CD14-positive monocyte (primary cell): ENCODE measurements at regions not wholly inside any gene's neighbourhood (a gene's known extent, or its start where the extent isn't known, plus 50 kb on each side); places are given as distances from the start of the nearest gene placed in this dataset.

ENCODE experiments used
- DNase-seq, 3 donors: peaks; one replicate each; pipeline ENCODE4 v3.0.0-alpha.2; 2011 to 2022
- H2AFZ ChIP-seq: 2 replicates; pipeline ENCODE4 v1.6.0; 2012; ENCODE audit warnings: mild to moderate bottlenecking, low read depth, low read length, inconsistent platforms; ENCODE audit not compliant: insufficient read depth, poor library complexity, severe bottlenecking
- H3K27ac ChIP-seq, 2 donors: 1 replicate in 1 of 2; 2 replicates in 1 of 2; pipeline ENCODE4 v1.5.1; 2012 to 2013; ENCODE audit warnings: low read length in 2 of 2, control low read depth in 1 of 2, inconsistent platforms in 1 of 2, low read depth in 1 of 2, mild to moderate bottlenecking in 1 of 2
- H3K27me3 ChIP-seq, 2 donors: one replicate each; pipeline versions ENCODE4 v1.6.0 to v1.6.1; 2011 to 2013; ENCODE audit warnings: low read length in 2 of 2; ENCODE audit not compliant: control insufficient read depth in 2 of 2, insufficient read depth in 2 of 2
- H3K36me3 ChIP-seq, 2 donors: replicated peaks in 1 of 2; 1 replicate in 1 of 2; 2 replicates in 1 of 2; pipeline versions ENCODE4 v1.5.1 to v1.6.1; 2012 to 2013; ENCODE audit warnings: low read length in 2 of 2, control low read depth in 1 of 2, inconsistent platforms in 1 of 2, mild to moderate bottlenecking in 1 of 2; ENCODE audit not compliant: insufficient read depth in 2 of 2, control insufficient read depth in 1 of 2
- H3K4me1 ChIP-seq, 2 donors: 1 replicate in 1 of 2; 2 replicates in 1 of 2; pipeline versions ENCODE4 v1.5.1 to v1.6.1; 2012 to 2013; ENCODE audit warnings: low read length in 2 of 2, control low read depth in 1 of 2, inconsistent platforms in 1 of 2, mild to moderate bottlenecking in 1 of 2, moderate library complexity in 1 of 2; ENCODE audit not compliant: insufficient read depth in 2 of 2, control insufficient read depth in 1 of 2
- H3K4me2 ChIP-seq: replicated peaks from 2 replicates; pipeline ENCODE3; 2012; ENCODE audit warnings: low read length, moderate library complexity, mild to moderate bottlenecking; ENCODE audit not compliant: poor library complexity, severe bottlenecking; ENCODE audit errors: extremely low read depth
- H3K4me3 ChIP-seq, 3 experiments: fragments of 200-600 bp in 1 of 3; sonication (generic) in 1 of 3; replicated peaks in 1 of 3; 1 replicate in 2 of 3; 2 replicates in 1 of 3; pipeline ENCODE4 v1.5.1; 2011 to 2013; ENCODE audit warnings: low read length in 3 of 3, mild to moderate bottlenecking in 3 of 3, control low read depth in 2 of 3, low read depth in 2 of 3, inconsistent platforms in 1 of 3, moderate library complexity in 1 of 3
- H3K79me2 ChIP-seq: 2 replicates; pipeline ENCODE4 v1.6.0; 2012; ENCODE audit warnings: mild to moderate bottlenecking, control low read depth, inconsistent platforms, low read length, moderate library complexity; ENCODE audit not compliant: insufficient read depth
- H3K9ac ChIP-seq: 2 replicates; pipeline ENCODE4 v1.6.0; 2017; ENCODE audit warnings: low read length, mild to moderate bottlenecking; ENCODE audit not compliant: insufficient read depth, poor library complexity, severe bottlenecking
- H3K9me3 ChIP-seq, 2 donors: replicated peaks in 1 of 2; 1 replicate in 1 of 2; 2 replicates in 1 of 2; pipeline versions ENCODE4 v1.5.1 to v1.6.1; 2012 to 2013; ENCODE audit warnings: low read length in 2 of 2, control low read depth in 1 of 2; ENCODE audit not compliant: control insufficient read depth in 1 of 2, insufficient read depth in 1 of 2
- H4K20me1 ChIP-seq: 2 replicates; pipeline ENCODE4 v1.6.0; 2012; ENCODE audit warnings: mild to moderate bottlenecking, low read length, control low read depth, moderate library complexity; ENCODE audit not compliant: insufficient read depth
- H3K27ac Mint-ChIP-seq, 7 donors: one replicate each; pipeline ENCODE4 v1.8.0; 2020; ENCODE audit warnings: mild to moderate bottlenecking in 7 of 7, mixed read lengths in 7 of 7, moderate library complexity in 6 of 7, inconsistent platforms in 2 of 7
- H3K27me3 Mint-ChIP-seq, 3 donors: one replicate each; pipeline ENCODE4 v1.8.0; 2021 to 2022; ENCODE audit warnings: low read depth in 3 of 3, mild to moderate bottlenecking in 3 of 3, mixed read lengths in 3 of 3, moderate library complexity in 3 of 3, inconsistent platforms in 1 of 3
- H3K36me3 Mint-ChIP-seq, 2 donors: one replicate each; pipeline ENCODE4 v1.8.0; 2020; ENCODE audit warnings: mixed read lengths in 2 of 2, inconsistent platforms in 1 of 2, mild to moderate bottlenecking in 1 of 2
- H3K4me1 Mint-ChIP-seq: one replicate; pipeline ENCODE4 v1.8.0; 2020; ENCODE audit warnings: mild to moderate bottlenecking, mixed read lengths
- H3K4me3 Mint-ChIP-seq, 2 donors: one replicate each; pipeline ENCODE4 v1.8.0; 2020; ENCODE audit warnings: mild to moderate bottlenecking in 2 of 2, mixed read lengths in 2 of 2, moderate library complexity in 1 of 2
- H3K9me3 Mint-ChIP-seq, 7 donors: one replicate each; pipeline ENCODE4 v1.8.0; 2020 to 2022; ENCODE audit warnings: mixed read lengths in 7 of 7, mild to moderate bottlenecking in 6 of 7, moderate library complexity in 6 of 7, inconsistent platforms in 2 of 7
- CTCF ChIP-seq: fragments of 200-600 bp; IDR thresholded peaks from one replicate; pipeline ENCODE4 v1.8.0; 2022; ENCODE audit warnings: antibody characterized with exemption, mild to moderate bottlenecking
- WGBS: methylation state at CpG from one replicate; pipeline ENCODE4 v1.1.5; 2013; ENCODE audit warnings: missing lambda C conversion rate; ENCODE audit not compliant: insufficient coverage; 5-methylcytosine and 5-hydroxymethylcytosine counted together
- intact Hi-C, 2 donors: fragments of 100-400 bp; cut with micrococcal nuclease; formaldehyde crosslinking; loops; one replicate each; pipeline versions ENCODE4 v1.15.0 to v1.15.1; 2023

DNA sequence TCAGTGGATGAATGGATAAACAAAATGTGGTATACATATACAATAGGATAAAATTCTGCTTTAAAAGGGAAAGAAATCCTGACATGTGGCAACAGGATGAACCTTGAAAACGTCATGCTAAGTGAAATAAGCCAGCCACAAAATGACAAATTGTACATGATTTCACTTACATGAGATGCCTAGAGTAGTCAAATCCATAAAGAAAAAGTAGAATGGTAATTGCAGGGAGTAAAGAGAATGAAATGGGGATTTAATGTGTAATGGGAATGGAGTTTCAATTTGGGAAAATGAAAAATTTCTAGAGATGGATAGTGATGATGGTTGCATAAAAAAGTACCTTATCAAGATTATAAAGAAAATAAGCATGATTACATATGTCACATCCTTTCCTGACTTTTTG is 1489.2 kb upstream of the C9orf72 start:
- no peak for DNase-seq
- Mint-ChIP-seq H3K27me3 (no peaks in the 10 kb centered on the region), H3K4me1 (no peaks in the 10 kb centered on the region), H3K36me3 (no peaks in the 10 kb centered on the region), H3K4me3 (no peak overlapping the region), H3K9me3 (peaks cover 0 to 8% (median 3%) of the 10 kb centered on the region in 7 donors), H3K27ac (no peak overlapping the region)
- Histone ChIP-seq H3K9ac (no peak overlapping the region), H2AFZ (no peak overlapping the region), H4K20me1 (no peaks in the 10 kb centered on the region), H3K36me3 (no peaks in the 10 kb centered on the region), H3K4me2 (no peak overlapping the region), H3K4me3 (no peak overlapping the region), H3K4me1 (no peaks in the 10 kb centered on the region), H3K79me2 (no peaks in the 10 kb centered on the region), H3K27me3 (no peaks in the 10 kb centered on the region), H3K9me3 (no peaks in the 10 kb centered on the region), H3K27ac (no peak overlapping the region)
- intact Hi-C loops = no loop called here
- TF ChIP-seq CTCF = no peak
- no CpG with 5 or more reads among the region's 1 CpG for WGBS

DNA sequence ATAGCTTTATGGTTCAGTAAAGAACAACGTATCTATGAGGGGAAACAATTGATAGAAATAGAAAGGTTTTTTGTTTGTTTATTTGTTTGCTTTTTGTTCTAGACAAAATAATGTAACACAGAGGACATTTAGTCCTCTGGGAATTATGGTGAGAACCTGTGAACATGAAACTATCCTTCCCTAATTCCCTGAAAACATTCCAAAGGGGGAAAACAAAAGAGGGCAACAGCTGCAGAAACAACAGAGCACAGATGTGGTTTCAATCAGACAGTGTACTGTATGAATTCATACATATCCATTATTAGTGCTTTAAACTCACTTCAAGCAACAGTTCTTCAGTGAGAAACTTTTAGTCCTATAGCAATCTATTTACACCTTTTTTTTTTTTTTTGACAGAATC is 1489.8 kb upstream of the C9orf72 start:
- no peaks in the 10 kb centered on the region for H4K20me1 ChIP-seq
- no peak for DNase-seq
- no CpG with 5 or more reads among the region's 1 CpG for WGBS
- H3K4me1 Mint-ChIP-seq = no peaks in the 10 kb centered on the region
- H3K27me3 Mint-ChIP-seq = no peaks in the 10 kb centered on the region
- H3K27ac ChIP-seq = no peak overlapping the region
- no peaks in the 10 kb centered on the region for H3K36me3 ChIP-seq
- intact Hi-C loops = no loop called here
- no peaks in the 10 kb centered on the region for H3K9me3 ChIP-seq
- H3K4me2 ChIP-seq = no peak overlapping the region
- H3K27ac Mint-ChIP-seq = no peak overlapping the region
- TF ChIP-seq CTCF = no peak
- H3K36me3 Mint-ChIP-seq = no peaks in the 10 kb centered on the region
- H3K4me1 ChIP-seq = no peaks in the 10 kb centered on the region
- H3K4me3 Mint-ChIP-seq = no peak overlapping the region
- no peak overlapping the region for H3K4me3 ChIP-seq
- H2AFZ ChIP-seq = no peak overlapping the region
- no peaks in the 10 kb centered on the region for H3K79me2 ChIP-seq
- peaks cover 0 to 8% (median 0%) of the 10 kb centered on the region in 7 donors for H3K9me3 Mint-ChIP-seq
- H3K9ac ChIP-seq = no peak overlapping the region
- no peaks in the 10 kb centered on the region for H3K27me3 ChIP-seq
